ENCODE measurements at regions not wholly inside any gene's neighbourhood (a gene's known extent, or its start where the extent isn't known, plus 50 kb on each side); places are given as distances from the start of the nearest gene placed in this dataset.

DNA sequence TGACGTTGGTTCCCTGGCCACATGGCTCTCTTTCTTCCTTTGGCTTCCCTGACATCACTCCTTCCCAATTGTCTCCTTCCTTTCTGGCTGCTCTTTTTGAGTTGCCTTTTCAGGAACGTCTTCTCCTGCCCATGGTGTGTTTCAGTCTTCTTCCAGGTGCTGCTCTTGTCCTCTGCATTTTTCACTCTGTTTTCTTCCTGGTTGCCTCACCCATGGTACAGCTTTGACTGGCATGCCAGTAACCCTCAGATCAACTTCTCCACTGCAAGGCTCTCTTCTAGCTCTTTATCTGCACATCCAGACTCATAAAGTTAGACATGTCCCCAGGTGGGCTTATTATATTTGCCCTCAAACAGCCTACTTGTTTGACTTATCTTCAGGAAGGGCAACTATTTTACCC is 91.0 kb upstream of the ANKH start:
- no peak for TF ChIP-seq POLR2A (IDR thresholded peaks at IDR 0.05; ENCODE audit: low read depth, low read length)
- TF ChIP-seq, protein P1, sequence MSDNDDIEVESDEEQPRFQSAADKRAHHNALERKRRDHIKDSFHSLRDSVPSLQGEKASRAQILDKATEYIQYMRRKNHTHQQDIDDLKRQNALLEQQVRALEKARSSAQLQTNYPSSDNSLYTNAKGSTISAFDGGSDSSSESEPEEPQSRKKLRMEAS (IDR thresholded peaks at IDR 0.05; ENCODE audit: insufficient read depth, insufficient read length), result no peak
- TF ChIP-seq, protein P2, sequence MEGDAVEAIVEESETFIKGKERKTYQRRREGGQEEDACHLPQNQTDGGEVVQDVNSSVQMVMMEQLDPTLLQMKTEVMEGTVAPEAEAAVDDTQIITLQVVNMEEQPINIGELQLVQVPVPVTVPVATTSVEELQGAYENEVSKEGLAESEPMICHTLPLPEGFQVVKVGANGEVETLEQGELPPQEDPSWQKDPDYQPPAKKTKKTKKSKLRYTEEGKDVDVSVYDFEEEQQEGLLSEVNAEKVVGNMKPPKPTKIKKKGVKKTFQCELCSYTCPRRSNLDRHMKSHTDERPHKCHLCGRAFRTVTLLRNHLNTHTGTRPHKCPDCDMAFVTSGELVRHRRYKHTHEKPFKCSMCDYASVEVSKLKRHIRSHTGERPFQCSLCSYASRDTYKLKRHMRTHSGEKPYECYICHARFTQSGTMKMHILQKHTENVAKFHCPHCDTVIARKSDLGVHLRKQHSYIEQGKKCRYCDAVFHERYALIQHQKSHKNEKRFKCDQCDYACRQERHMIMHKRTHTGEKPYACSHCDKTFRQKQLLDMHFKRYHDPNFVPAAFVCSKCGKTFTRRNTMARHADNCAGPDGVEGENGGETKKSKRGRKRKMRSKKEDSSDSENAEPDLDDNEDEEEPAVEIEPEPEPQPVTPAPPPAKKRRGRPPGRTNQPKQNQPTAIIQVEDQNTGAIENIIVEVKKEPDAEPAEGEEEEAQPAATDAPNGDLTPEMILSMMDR (IDR thresholded peaks at IDR 0.05; ENCODE audit: extremely low read depth in 1 of 2, insufficient read depth in 1 of 2, low read depth in 1 of 2, low read length in 2 of 2), result no peak
- no peak for TF ChIP-seq MYC (IDR thresholded peaks at IDR 0.05; ENCODE audit: low read depth, low read length)
- no peak for TF ChIP-seq POLR2AphosphoS5 (IDR thresholded peaks at IDR 0.05; ENCODE audit: insufficient read depth, low read depth, low read length)

Data from endothelial cell of umbilical vein (primary cell).